ENCODE measurements at regions not wholly inside any gene's neighbourhood (a gene's known extent, or its start where the extent isn't known, plus 50 kb on each side); places are given as distances from the start of the nearest gene placed in this dataset.

GRCh38 chr11:87926250-87926970, 248.8 kb downstream of the RAB38 start:
- Histone ChIP-seq H3K27ac (ENCODE audit: low read depth, low read length, severe bottlenecking) (peak overlapping the region; percentile 68), H3K4me1 (ENCODE audit: control insufficient read depth, insufficient read depth, low read length, poor library complexity, severe bottlenecking) (peaks cover 10% of the 10 kb centered on the region), H3K9me3 (ENCODE audit: control insufficient read depth, low read length) (no peaks in the 10 kb centered on the region), H3K36me3 (ENCODE audit: control insufficient read depth, insufficient read depth, low read length) (no peaks in the 10 kb centered on the region), H3K4me3 (ENCODE audit: extremely low read depth, insufficient read depth, low read length, poor library complexity, severe bottlenecking) (no peak overlapping the region)
- WGBS, 2 experiments (ENCODE audit: insufficient coverage in 2 of 2): 45% methylated on average over 1 of the region's 5 CpGs; no CpG with 5 or more reads in 1 of the 2 experiments

GRCh38 chr11:87924125-87924524, 251.1 kb downstream of the RAB38 start:
- H3K36me3 ChIP-seq (ENCODE audit: control insufficient read depth, insufficient read depth, low read length): no peaks in the 10 kb centered on the region
- 44 to 67% methylated on average over 1 of the region's 1 CpG for WGBS, 2 experiments (ENCODE audit: insufficient coverage in 2 of 2)
- no peak overlapping the region for H3K4me3 ChIP-seq (ENCODE audit: extremely low read depth, insufficient read depth, low read length, poor library complexity, severe bottlenecking)
- no peaks in the 10 kb centered on the region for H3K9me3 ChIP-seq (ENCODE audit: control insufficient read depth, low read length)
- peaks cover 10% of the 10 kb centered on the region for H3K4me1 ChIP-seq (ENCODE audit: control insufficient read depth, insufficient read depth, low read length, poor library complexity, severe bottlenecking)
- no peak overlapping the region for H3K27ac ChIP-seq (ENCODE audit: low read depth, low read length, severe bottlenecking)

GRCh38 chr11:87917111-87917510, 258.1 kb downstream of the RAB38 start:
- H3K27ac ChIP-seq (ENCODE audit: low read depth, low read length, severe bottlenecking): no peak overlapping the region
- 95 to 100% methylated on average over 3 of the region's 3 CpGs for WGBS, 2 experiments (ENCODE audit: insufficient coverage in 2 of 2)
- no peak overlapping the region for H3K4me3 ChIP-seq (ENCODE audit: extremely low read depth, insufficient read depth, low read length, poor library complexity, severe bottlenecking)
- H3K36me3 ChIP-seq (ENCODE audit: control insufficient read depth, insufficient read depth, low read length): no peaks in the 10 kb centered on the region
- no peaks in the 10 kb centered on the region for H3K9me3 ChIP-seq (ENCODE audit: control insufficient read depth, low read length)
- H3K4me1 ChIP-seq (ENCODE audit: control insufficient read depth, insufficient read depth, low read length, poor library complexity, severe bottlenecking): no peaks in the 10 kb centered on the region

GRCh38 chr11:87909178-87909577, 266.1 kb downstream of the RAB38 start:
- Histone ChIP-seq H3K27ac (ENCODE audit: low read depth, low read length, severe bottlenecking) (no peak overlapping the region), H3K36me3 (ENCODE audit: control insufficient read depth, insufficient read depth, low read length) (no peaks in the 10 kb centered on the region), H3K9me3 (ENCODE audit: control insufficient read depth, low read length) (no peaks in the 10 kb centered on the region), H3K4me3 (ENCODE audit: extremely low read depth, insufficient read depth, low read length, poor library complexity, severe bottlenecking) (no peak overlapping the region), H3K4me1 (ENCODE audit: control insufficient read depth, insufficient read depth, low read length, poor library complexity, severe bottlenecking) (no peaks in the 10 kb centered on the region)
- WGBS, 2 experiments (ENCODE audit: insufficient coverage in 2 of 2): 86% methylated on average over 1 of the region's 2 CpGs; no CpG with 5 or more reads in 1 of the 2 experiments

- Histone ChIP-seq H3K9me3 (ENCODE audit: control insufficient read depth, low read length) (no peaks in the 10 kb centered on the region), H3K27ac (ENCODE audit: low read depth, low read length, severe bottlenecking) (no peak overlapping the region), H3K36me3 (ENCODE audit: control insufficient read depth, insufficient read depth, low read length) (no peaks in the 10 kb centered on the region), H3K4me1 (ENCODE audit: control insufficient read depth, insufficient read depth, low read length, poor library complexity, severe bottlenecking) (no peaks in the 10 kb centered on the region), H3K4me3 (ENCODE audit: extremely low read depth, insufficient read depth, low read length, poor library complexity, severe bottlenecking) (no peak overlapping the region)
- WGBS, 2 experiments (ENCODE audit: insufficient coverage in 2 of 2): 88% methylated on average over 1 of the region's 1 CpG; no CpG with 5 or more reads in 1 of the 2 experiments
These were observed 267.2 kb downstream of the RAB38 start for GRCh38 chr11:87908086-87908485.

GRCh38 chr11:87903345-87903744, 271.9 kb downstream of the RAB38 start:
- Histone ChIP-seq H3K9me3 (ENCODE audit: control insufficient read depth, low read length) (no peaks in the 10 kb centered on the region), H3K4me1 (ENCODE audit: control insufficient read depth, insufficient read depth, low read length, poor library complexity, severe bottlenecking) (no peaks in the 10 kb centered on the region), H3K4me3 (ENCODE audit: extremely low read depth, insufficient read depth, low read length, poor library complexity, severe bottlenecking) (no peak overlapping the region), H3K36me3 (ENCODE audit: control insufficient read depth, insufficient read depth, low read length) (no peaks in the 10 kb centered on the region), H3K27ac (ENCODE audit: low read depth, low read length, severe bottlenecking) (no peak overlapping the region)
- WGBS, 2 experiments (ENCODE audit: insufficient coverage in 2 of 2): no CpG with 5 or more reads among the region's 3 CpGs

- Histone ChIP-seq H3K9me3 (ENCODE audit: control insufficient read depth, low read length) (no peaks in the 10 kb centered on the region), H3K27ac (ENCODE audit: low read depth, low read length, severe bottlenecking) (no peak overlapping the region), H3K4me3 (ENCODE audit: extremely low read depth, insufficient read depth, low read length, poor library complexity, severe bottlenecking) (no peak overlapping the region), H3K4me1 (ENCODE audit: control insufficient read depth, insufficient read depth, low read length, poor library complexity, severe bottlenecking) (no peaks in the 10 kb centered on the region), H3K36me3 (ENCODE audit: control insufficient read depth, insufficient read depth, low read length) (no peaks in the 10 kb centered on the region)
- WGBS, 2 experiments (ENCODE audit: insufficient coverage in 2 of 2): 67 to 100% methylated on average over 1 to 2 of the region's 3 CpGs
These were observed 273.9 kb downstream of the RAB38 start for GRCh38 chr11:87901341-87901740.

- H3K9me3 ChIP-seq (ENCODE audit: control insufficient read depth, low read length): no peaks in the 10 kb centered on the region
- no peaks in the 10 kb centered on the region for H3K36me3 ChIP-seq (ENCODE audit: control insufficient read depth, insufficient read depth, low read length)
- H3K4me1 ChIP-seq (ENCODE audit: control insufficient read depth, insufficient read depth, low read length, poor library complexity, severe bottlenecking): no peaks in the 10 kb centered on the region
- H3K27ac ChIP-seq (ENCODE audit: low read depth, low read length, severe bottlenecking): no peak overlapping the region
- 89% methylated on average over 1 of the region's 1 CpG; no CpG with 5 or more reads in 1 of the 2 experiments for WGBS, 2 experiments (ENCODE audit: insufficient coverage in 2 of 2)
- no peak overlapping the region for H3K4me3 ChIP-seq (ENCODE audit: extremely low read depth, insufficient read depth, low read length, poor library complexity, severe bottlenecking)
These were observed 277.3 kb downstream of the RAB38 start for GRCh38 chr11:87897921-87898320.

GRCh38 chr11:87897071-87897470, 278.2 kb downstream of the RAB38 start:
- Histone ChIP-seq H3K36me3 (ENCODE audit: control insufficient read depth, insufficient read depth, low read length) (no peaks in the 10 kb centered on the region), H3K4me3 (ENCODE audit: extremely low read depth, insufficient read depth, low read length, poor library complexity, severe bottlenecking) (no peak overlapping the region), H3K27ac (ENCODE audit: low read depth, low read length, severe bottlenecking) (no peak overlapping the region), H3K9me3 (ENCODE audit: control insufficient read depth, low read length) (no peaks in the 10 kb centered on the region), H3K4me1 (ENCODE audit: control insufficient read depth, insufficient read depth, low read length, poor library complexity, severe bottlenecking) (no peaks in the 10 kb centered on the region)

GRCh38 chr11:87894961-87895360, 280.3 kb downstream of the RAB38 start:
- no peak overlapping the region for H3K27ac ChIP-seq (ENCODE audit: low read depth, low read length, severe bottlenecking)
- H3K9me3 ChIP-seq (ENCODE audit: control insufficient read depth, low read length): no peaks in the 10 kb centered on the region
- H3K36me3 ChIP-seq (ENCODE audit: control insufficient read depth, insufficient read depth, low read length): no peaks in the 10 kb centered on the region
- no peaks in the 10 kb centered on the region for H3K4me1 ChIP-seq (ENCODE audit: control insufficient read depth, insufficient read depth, low read length, poor library complexity, severe bottlenecking)
- no peak overlapping the region for H3K4me3 ChIP-seq (ENCODE audit: extremely low read depth, insufficient read depth, low read length, poor library complexity, severe bottlenecking)
- 100% methylated on average over 1 of the region's 1 CpG; no CpG with 5 or more reads in 1 of the 2 experiments for WGBS, 2 experiments (ENCODE audit: insufficient coverage in 2 of 2)

GRCh38 chr11:87892291-87892690, 283.0 kb downstream of the RAB38 start:
- Histone ChIP-seq H3K4me3 (ENCODE audit: extremely low read depth, insufficient read depth, low read length, poor library complexity, severe bottlenecking) (no peak overlapping the region), H3K27ac (ENCODE audit: low read depth, low read length, severe bottlenecking) (no peak overlapping the region)
- WGBS, 2 experiments (ENCODE audit: insufficient coverage in 2 of 2): 83 to 100% methylated on average over 1 of the region's 1 CpG

More at GRCh38 chr11:87892291-87892690, 283.0 kb downstream of the RAB38 start:
- no peaks in the 10 kb centered on the region for H3K9me3 ChIP-seq (ENCODE audit: control insufficient read depth, low read length)
- no peaks in the 10 kb centered on the region for H3K4me1 ChIP-seq (ENCODE audit: control insufficient read depth, insufficient read depth, low read length, poor library complexity, severe bottlenecking)
- no peaks in the 10 kb centered on the region for H3K36me3 ChIP-seq (ENCODE audit: control insufficient read depth, insufficient read depth, low read length)

Data from mesodermal cell (in vitro differentiated cells).